ENCODE measurements at regions not wholly inside any gene's neighbourhood (a gene's known extent, or its start where the extent isn't known, plus 50 kb on each side); places are given as distances from the start of the nearest gene placed in this dataset.

- TF ChIP-seq POLR2A (IDR thresholded peaks at IDR 0.05; ENCODE audit: low read length) (no peak), GATA1 (IDR thresholded peaks at IDR 0.05; ENCODE audit: low read depth, low read length) (no peak)
Measured at GRCh38 chr6:6436366-6436765, 115.9 kb upstream of the F13A1 start.

All from erythroblast (primary cell).